ENCODE measurements at regions not wholly inside any gene's neighbourhood (a gene's known extent, or its start where the extent isn't known, plus 50 kb on each side); places are given as distances from the start of the nearest gene placed in this dataset.

DNA sequence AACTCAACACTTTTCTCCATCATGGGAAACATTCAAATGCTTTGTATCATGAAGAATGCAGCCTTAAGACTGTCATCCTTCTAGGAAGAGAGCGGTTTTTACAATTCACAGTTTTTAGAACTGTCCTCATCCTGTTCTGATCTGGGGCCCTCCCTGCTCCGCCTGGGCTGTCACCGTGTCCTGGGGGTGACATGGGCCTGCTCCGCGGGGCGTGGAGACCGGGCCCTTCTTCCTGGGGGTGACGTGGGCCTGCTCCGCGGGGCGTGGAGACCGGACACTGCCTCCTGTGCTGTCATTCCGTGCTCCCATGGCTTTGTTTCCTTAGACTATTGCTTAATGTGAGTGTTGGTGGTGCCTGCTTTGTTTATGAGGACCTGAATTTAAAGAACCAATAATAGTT lies 122.8 kb downstream of the TMEM18 start:
- H3F3A ChIP-seq (replicated peaks; ENCODE audit: insufficient read depth), result no peaks in the 10 kb centered on the region
- H2AFZ ChIP-seq (ENCODE audit: low read depth), result no peak overlapping the region
- TF ChIP-seq NRF1 (IDR thresholded peaks at IDR 0.05; ENCODE audit: low read depth, low read length) (no peak), GATA2 (CRISPR knock-in tag; IDR thresholded peaks at IDR 0.05) (no peak), CHD2 (IDR thresholded peaks at IDR 0.05; ENCODE audit: low read length, partially characterized antibody) (no peak), FOSL2 (IDR thresholded peaks at IDR 0.05; ENCODE audit: borderline replicate concordance, low read depth) (no peak), FOXJ3 (CRISPR knock-in tag; IDR thresholded peaks at IDR 0.05) (no peak), ELF1 (IDR thresholded peaks at IDR 0.05) (no peak), YY1 (IDR thresholded peaks at IDR 0.05; ENCODE audit: low read depth) (no peak), FOXM1 (IDR thresholded peaks at IDR 0.05; ENCODE audit: low read depth) (no peak), GABPA (IDR thresholded peaks at IDR 0.05; ENCODE audit: low read depth) (no peak), TAF1 (IDR thresholded peaks at IDR 0.05; ENCODE audit: borderline replicate concordance, low read depth, low read length) (no peak), SIN3A (IDR thresholded peaks at IDR 0.05; ENCODE audit: borderline replicate concordance, low read depth, low read length) (no peak), TEAD4 (IDR thresholded peaks at IDR 0.05; ENCODE audit: borderline replicate concordance, insufficient read depth) (no peak), EZH2phosphoT487 (IDR thresholded peaks at IDR 0.05; ENCODE audit: borderline replicate concordance, low read depth) (no peak), EP300 (IDR thresholded peaks at IDR 0.05; ENCODE audit: borderline replicate concordance in 1 of 2, low read depth in 1 of 2, low read length in 1 of 2) (no peak), NFIC (IDR thresholded peaks at IDR 0.05; ENCODE audit: borderline replicate concordance) (no peak), TCF12 (IDR thresholded peaks at IDR 0.05) (no peak), MEF2A (IDR thresholded peaks at IDR 0.05; ENCODE audit: borderline replicate concordance, low read depth) (no peak)
- TF ChIP-seq, protein P1, sequence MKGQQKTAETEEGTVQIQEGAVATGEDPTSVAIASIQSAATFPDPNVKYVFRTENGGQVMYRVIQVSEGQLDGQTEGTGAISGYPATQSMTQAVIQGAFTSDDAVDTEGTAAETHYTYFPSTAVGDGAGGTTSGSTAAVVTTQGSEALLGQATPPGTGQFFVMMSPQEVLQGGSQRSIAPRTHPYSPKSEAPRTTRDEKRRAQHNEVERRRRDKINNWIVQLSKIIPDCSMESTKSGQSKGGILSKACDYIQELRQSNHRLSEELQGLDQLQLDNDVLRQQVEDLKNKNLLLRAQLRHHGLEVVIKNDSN (IDR thresholded peaks at IDR 0.05; ENCODE audit: borderline replicate concordance, low read depth), result no peak
- TF ChIP-seq, protein P2, sequence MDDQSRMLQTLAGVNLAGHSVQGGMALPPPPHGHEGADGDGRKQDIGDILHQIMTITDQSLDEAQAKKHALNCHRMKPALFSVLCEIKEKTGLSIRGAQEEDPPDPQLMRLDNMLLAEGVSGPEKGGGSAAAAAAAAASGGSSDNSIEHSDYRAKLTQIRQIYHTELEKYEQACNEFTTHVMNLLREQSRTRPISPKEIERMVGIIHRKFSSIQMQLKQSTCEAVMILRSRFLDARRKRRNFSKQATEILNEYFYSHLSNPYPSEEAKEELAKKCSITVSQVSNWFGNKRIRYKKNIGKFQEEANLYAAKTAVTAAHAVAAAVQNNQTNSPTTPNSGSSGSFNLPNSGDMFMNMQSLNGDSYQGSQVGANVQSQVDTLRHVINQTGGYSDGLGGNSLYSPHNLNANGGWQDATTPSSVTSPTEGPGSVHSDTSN (IDR thresholded peaks at IDR 0.05), result no peak
- TF ChIP-seq, protein P3, sequence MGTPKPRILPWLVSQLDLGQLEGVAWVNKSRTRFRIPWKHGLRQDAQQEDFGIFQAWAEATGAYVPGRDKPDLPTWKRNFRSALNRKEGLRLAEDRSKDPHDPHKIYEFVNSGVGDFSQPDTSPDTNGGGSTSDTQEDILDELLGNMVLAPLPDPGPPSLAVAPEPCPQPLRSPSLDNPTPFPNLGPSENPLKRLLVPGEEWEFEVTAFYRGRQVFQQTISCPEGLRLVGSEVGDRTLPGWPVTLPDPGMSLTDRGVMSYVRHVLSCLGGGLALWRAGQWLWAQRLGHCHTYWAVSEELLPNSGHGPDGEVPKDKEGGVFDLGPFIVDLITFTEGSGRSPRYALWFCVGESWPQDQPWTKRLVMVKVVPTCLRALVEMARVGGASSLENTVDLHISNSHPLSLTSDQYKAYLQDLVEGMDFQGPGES (IDR thresholded peaks at IDR 0.05; ENCODE audit: low read depth, low read length), result no peak
- no peak overlapping the region for H3K4me2 ChIP-seq
- no peak overlapping the region for H3K9ac ChIP-seq
- ChIA-PET POLR2A (no interaction called here), CTCF (interaction anchor here (0.7 to 2.9 kb wide), 3 partner anchors 9 to 765 kb away, joined by 3 to 13 read pairs (median 4); no protein-coding TSS in a partner anchor)
- no peaks in the 10 kb centered on the region for H3K27me3 ChIP-seq (ENCODE audit: insufficient read depth)
- H3K9me2 ChIP-seq, result no peaks in the 10 kb centered on the region
- H3K27ac ChIP-seq (ENCODE audit: low read depth in 2 of 2, low read length in 1 of 2), result no peak overlapping the region
- H3K9me3 ChIP-seq, result 0 out of 2 replicates have a peak, but pooled peaks cover 3% of the 10 kb centered on the region
- H3K79me2 ChIP-seq (ENCODE audit: insufficient read depth), result no peaks in the 10 kb centered on the region
- H4K20me1 ChIP-seq (ENCODE audit: insufficient read depth), result no peaks in the 10 kb centered on the region
- peak; percentile 34 for DNase-seq
- H3K4me1 ChIP-seq (ENCODE audit: control insufficient read depth in 1 of 2, insufficient read depth in 2 of 2, low read depth in 1 of 2, low read length in 1 of 2), result peaks cover 0 to 20% of the 10 kb centered on the region in 2 experiments; a peak in 1 of 4 replicates
- 63% methylated on average over 13 of the region's 13 CpGs for WGBS (ENCODE audit: low lambda C conversion rate)
- H3K36me3 ChIP-seq (replicated peaks in 1 of 2; ENCODE audit: control insufficient read depth in 1 of 2, insufficient read depth in 2 of 2, low read length in 1 of 2), result no peaks in the 10 kb centered on the region
- H3K4me3 ChIP-seq (ENCODE audit: low read depth in 2 of 2, low read length in 1 of 2), result no peak overlapping the region
